GM10266 (cell line): ENCODE measurements at regions not wholly inside any gene's neighbourhood (a gene's known extent, or its start where the extent isn't known, plus 50 kb on each side); places are given as distances from the start of the nearest gene placed in this dataset.
"Not testable (repeated sequence)": the region's sequence is repeated elsewhere in the genome, so short reads cannot be mapped to it uniquely, and the experiment has no call there.

ENCODE experiments used
- DNase-seq: peaks from one replicate; pipeline ENCODE4 v3.0.0; 2012; ENCODE audit errors: extremely low spot score
- CTCF ChIP-seq: IDR thresholded peaks from 2 replicates; pipeline ENCODE4 v1.5.1; 2012; ENCODE audit warnings: mild to moderate bottlenecking, low read depth; ENCODE audit not compliant: control insufficient read depth, insufficient read depth; ENCODE audit errors: missing control alignments

- TF ChIP-seq CTCF, result no peak
- DNase-seq, result no peak
Observed at GRCh38 chr14:48628870-48629269, 953.5 kb upstream of the MDGA2 start.

DNA sequence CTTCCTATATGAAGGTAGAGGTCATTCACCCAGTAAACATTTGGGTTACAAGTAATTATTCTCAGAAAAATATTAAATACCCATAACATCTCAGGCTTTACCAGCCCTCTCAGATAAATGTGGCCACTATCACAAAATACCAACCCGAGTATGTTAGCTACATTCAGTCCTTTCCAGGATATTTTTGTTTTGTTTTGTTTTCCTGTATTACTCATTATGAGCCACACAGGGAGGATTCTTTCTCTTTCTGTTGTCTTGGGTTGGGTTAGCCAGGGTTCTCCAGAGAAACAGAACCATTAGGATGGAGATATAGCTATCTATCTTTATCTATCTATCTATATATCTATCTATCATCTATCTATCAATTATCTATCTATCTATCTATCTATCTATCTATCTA lies 947.6 kb upstream of the MDGA2 start:
- DNase-seq, result no peak
- TF ChIP-seq CTCF, result no peak

GRCh38 chr14:48618057-48618456 lies 942.7 kb upstream of the MDGA2 start:
- DNase-seq, result no peak
- no peak for TF ChIP-seq CTCF

GRCh38 chr14:48616931-48617330 lies 941.5 kb upstream of the MDGA2 start:
- no peak for DNase-seq

DNA sequence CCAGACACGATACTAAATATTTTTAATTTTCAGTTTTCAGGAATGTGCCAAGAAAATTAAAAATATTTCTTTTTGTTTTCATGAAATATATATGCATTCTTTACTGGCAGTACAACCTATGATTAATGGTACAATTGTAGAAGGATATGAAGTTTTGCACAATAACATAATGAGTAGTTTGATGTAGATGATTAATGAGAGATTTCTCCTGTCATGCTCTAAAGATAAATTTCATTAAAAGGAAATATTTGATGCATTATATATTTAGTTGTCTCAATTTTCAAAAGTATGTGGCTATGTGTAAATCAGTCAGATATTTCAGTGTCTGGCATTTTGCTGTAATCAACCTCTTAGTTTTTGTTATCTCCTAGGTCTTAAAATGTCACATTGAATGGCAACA lies 940.2 kb upstream of the MDGA2 start:
- DNase-seq, result no peak
- no peak for TF ChIP-seq CTCF

More at GRCh38 chr14:48616931-48617330, 941.5 kb upstream of the MDGA2 start:
- TF ChIP-seq CTCF, result no peak

- DNase-seq, result no peak
- TF ChIP-seq CTCF, result no peak
Observed at GRCh38 chr14:48614003-48614402, 938.6 kb upstream of the MDGA2 start.

GRCh38 chr14:48606960-48607359 lies 931.6 kb upstream of the MDGA2 start:
- DNase-seq, result not testable (repeated sequence)

- no peak for DNase-seq
Observed at GRCh38 chr14:48598458-48598857, 923.1 kb upstream of the MDGA2 start.

More at GRCh38 chr14:48598458-48598857, 923.1 kb upstream of the MDGA2 start:
- no peak for TF ChIP-seq CTCF
